Type B pancreatic cell (in vitro differentiated cells): ENCODE measurements at regions not wholly inside any gene's neighbourhood (a gene's known extent, or its start where the extent isn't known, plus 50 kb on each side); places are given as distances from the start of the nearest gene placed in this dataset.

Experiments used
- DNase-seq: peaks from one replicate; pipeline ENCODE4 v3.0.0; 2021; ENCODE audit warnings: mixed read lengths; ENCODE audit not compliant: unreplicated experiment; ENCODE audit errors: extremely low spot score
- H3K27ac Mint-ChIP-seq: 2 replicates; pipeline ENCODE4 v1.8.0; 2021; ENCODE audit warnings: mild to moderate bottlenecking, mixed read lengths
- H3K27me3 Mint-ChIP-seq: 2 replicates; pipeline ENCODE4 v1.8.0; 2021; ENCODE audit warnings: mixed read lengths
- H3K36me3 Mint-ChIP-seq: 2 replicates; pipeline ENCODE4 v1.8.0; 2021; ENCODE audit warnings: mixed read lengths
- H3K4me1 Mint-ChIP-seq: one replicate; pipeline ENCODE4 v1.8.0; 2021; ENCODE audit warnings: mixed read lengths; ENCODE audit not compliant: unreplicated experiment
- H3K4me3 Mint-ChIP-seq: 2 replicates; pipeline ENCODE4 v1.8.0; 2021; ENCODE audit warnings: mild to moderate bottlenecking, mixed read lengths
- H3K9me3 Mint-ChIP-seq: 2 replicates; pipeline ENCODE4 v1.8.0; 2021; ENCODE audit warnings: mixed read lengths
- CTCF ChIP-seq: fragments of 200-600 bp; sonication (generic); conservative IDR thresholded peaks from 2 replicates; pipeline ENCODE4 v1.5.0; 2021; ENCODE audit warnings: antibody characterized with exemption, mild to moderate bottlenecking

- Mint-ChIP-seq H3K27ac (no peak overlapping the region), H3K4me1 (no peaks in the 10 kb centered on the region), H3K27me3 (peaks cover 5% of the 10 kb centered on the region), H3K36me3 (no peaks in the 10 kb centered on the region), H3K9me3 (no peaks in the 10 kb centered on the region), H3K4me3 (no peak overlapping the region)
- no peak for DNase-seq
- TF ChIP-seq CTCF = no peak
Observed at GRCh38 chr18:51480407-51481261, 283.2 kb upstream of the MEX3C start.

DNA sequence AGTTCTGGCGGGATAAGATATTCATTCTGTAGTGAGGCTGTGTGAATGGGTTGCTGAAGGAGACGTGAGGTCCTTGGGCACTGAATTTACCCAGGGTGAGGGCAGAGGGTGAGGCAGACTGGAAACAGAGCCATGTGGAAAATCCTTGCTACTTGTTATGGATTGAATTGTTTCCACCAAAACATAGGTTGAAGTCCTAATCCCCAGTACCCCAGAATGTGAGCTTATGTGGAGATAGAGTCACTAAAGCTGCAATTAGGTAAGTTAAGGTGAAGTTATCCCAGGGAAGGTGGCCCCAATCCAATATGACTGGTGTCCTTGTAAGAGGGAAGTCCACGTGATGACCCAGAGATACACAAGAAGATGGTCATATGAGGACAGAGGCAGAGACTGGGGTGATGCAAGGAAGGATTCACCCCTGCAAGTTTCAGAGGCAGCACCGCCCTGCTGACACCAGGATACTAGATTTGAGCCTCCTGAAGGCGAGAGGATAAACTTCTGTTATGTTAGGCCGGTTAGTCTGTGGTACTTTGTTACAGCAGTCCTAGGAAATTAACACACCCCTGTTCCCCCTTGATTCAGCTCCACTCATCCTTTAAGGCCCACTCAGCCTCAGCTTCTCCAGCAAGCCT lies 289.4 kb upstream of the MEX3C start:
- no peaks in the 10 kb centered on the region for H3K36me3 Mint-ChIP-seq
- no peak for DNase-seq
- no peak for TF ChIP-seq CTCF
- no peaks in the 10 kb centered on the region for H3K4me1 Mint-ChIP-seq
- no peak overlapping the region for H3K27ac Mint-ChIP-seq
- H3K27me3 Mint-ChIP-seq = peaks cover 5% of the 10 kb centered on the region
- H3K4me3 Mint-ChIP-seq = no peak overlapping the region
- no peaks in the 10 kb centered on the region for H3K9me3 Mint-ChIP-seq

- Mint-ChIP-seq H3K9me3 (no peaks in the 10 kb centered on the region), H3K27ac (no peak overlapping the region), H3K36me3 (no peaks in the 10 kb centered on the region), H3K4me3 (no peak overlapping the region), H3K4me1 (no peaks in the 10 kb centered on the region), H3K27me3 (peaks cover 5% of the 10 kb centered on the region)
- no peak for DNase-seq
- no peak for TF ChIP-seq CTCF
Observed at GRCh38 chr18:51490417-51490816, 292.9 kb upstream of the MEX3C start.

- H3K27ac Mint-ChIP-seq = no peak overlapping the region
- no peaks in the 10 kb centered on the region for H3K4me1 Mint-ChIP-seq
- TF ChIP-seq CTCF = no peak
- no peaks in the 10 kb centered on the region for H3K36me3 Mint-ChIP-seq
- H3K4me3 Mint-ChIP-seq = no peak overlapping the region
- DNase-seq = no peak
- H3K27me3 Mint-ChIP-seq = peaks cover 5% of the 10 kb centered on the region
- no peaks in the 10 kb centered on the region for H3K9me3 Mint-ChIP-seq
Observed at GRCh38 chr18:51490860-51491259, 293.4 kb upstream of the MEX3C start.

- no peak for TF ChIP-seq CTCF
- peaks cover 5% of the 10 kb centered on the region for H3K27me3 Mint-ChIP-seq
- no peak overlapping the region for H3K27ac Mint-ChIP-seq
- DNase-seq = no peak
- no peaks in the 10 kb centered on the region for H3K9me3 Mint-ChIP-seq
- H3K4me1 Mint-ChIP-seq = no peaks in the 10 kb centered on the region
- H3K4me3 Mint-ChIP-seq = no peak overlapping the region
- H3K36me3 Mint-ChIP-seq = no peaks in the 10 kb centered on the region
Observed at GRCh38 chr18:51491678-51492372, 294.3 kb upstream of the MEX3C start.
